GM19467 (cell line): ENCODE measurements at regions not wholly inside any gene's neighbourhood (a gene's known extent, or its start where the extent isn't known, plus 50 kb on each side); places are given as distances from the start of the nearest gene placed in this dataset.
"Not testable (repeated sequence)": the region's sequence is repeated elsewhere in the genome, so short reads cannot be mapped to it uniquely, and the experiment has no call there.

ENCODE experiments used
- ATAC-seq: cut with Tn5 transposase; IDR thresholded peaks from one replicate; pipeline ENCODE4 v1.9.1; 2021; ENCODE audit warnings: mild to moderate bottlenecking, moderate library complexity; ENCODE audit not compliant: unreplicated experiment

- no peak for ATAC-seq
Measured at GRCh38 chr4:60718874-60719273, 481.3 kb upstream of the ADGRL3 start.

- ATAC-seq: no peak
Measured at GRCh38 chr4:60721685-60722084, 478.4 kb upstream of the ADGRL3 start.

DNA sequence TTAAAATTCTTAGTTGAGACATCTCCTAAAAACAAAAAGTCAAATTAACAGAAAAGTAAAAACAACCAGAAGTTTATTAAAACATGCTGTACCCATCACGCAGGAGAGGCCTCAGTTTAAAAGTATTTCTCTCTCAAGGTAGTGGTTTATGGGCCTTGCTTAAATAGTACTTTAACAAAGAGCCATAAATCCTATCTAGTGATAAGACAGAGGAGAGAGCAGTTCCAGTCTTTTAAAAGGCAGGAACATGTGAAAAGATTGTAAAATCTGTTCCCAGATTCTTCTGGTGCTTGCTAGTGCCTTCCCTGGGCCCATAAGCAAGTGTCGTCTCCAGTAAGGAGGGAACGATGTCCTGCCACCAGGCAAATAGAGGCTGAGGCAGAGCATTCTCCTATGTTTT lies 476.3 kb upstream of the ADGRL3 start:
- no peak for ATAC-seq

DNA sequence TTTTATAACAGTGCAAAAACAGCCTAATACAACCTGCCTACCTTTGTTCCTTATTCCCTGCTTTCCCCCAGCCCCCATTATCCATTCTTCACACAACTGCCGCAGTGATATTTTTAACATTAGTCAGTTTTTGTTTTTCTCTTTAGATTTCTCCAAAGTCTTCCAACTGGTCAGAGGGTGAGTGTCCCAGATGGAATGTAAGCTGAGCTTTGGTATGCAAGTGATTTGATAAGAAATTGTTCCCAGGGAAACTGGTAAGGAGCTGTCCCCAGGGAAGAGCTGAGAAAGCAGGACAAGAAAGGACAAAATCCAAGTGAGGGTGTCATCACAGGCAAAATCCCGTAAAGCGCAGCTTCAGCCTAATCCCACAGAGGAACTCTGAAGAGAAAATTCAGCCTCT lies 475.5 kb upstream of the ADGRL3 start:
- ATAC-seq: no peak

GRCh38 chr4:60726779-60727178 lies 473.3 kb upstream of the ADGRL3 start:
- no peak for ATAC-seq

GRCh38 chr4:60729194-60729593 lies 470.9 kb upstream of the ADGRL3 start:
- ATAC-seq: no peak

- not testable (repeated sequence) for ATAC-seq
Measured at GRCh38 chr4:60729764-60730163, 470.4 kb upstream of the ADGRL3 start.

DNA sequence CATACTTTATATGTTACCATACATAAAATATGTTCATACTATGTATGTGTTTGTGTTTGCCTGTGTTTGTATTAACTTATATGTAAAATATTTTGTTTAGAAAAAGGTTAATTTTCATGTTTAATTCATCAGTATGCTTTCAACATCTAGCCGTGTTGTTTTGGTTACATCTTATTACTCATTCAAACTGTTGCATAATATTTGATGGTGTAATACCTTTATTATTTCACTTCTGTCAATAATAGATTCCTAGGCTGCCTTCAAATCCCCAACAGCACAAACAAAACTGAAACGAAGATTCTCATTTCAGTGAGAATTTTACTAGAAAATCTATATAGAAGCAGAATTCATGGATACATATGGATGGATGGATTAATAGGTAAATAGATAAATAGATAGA lies 462.3 kb upstream of the ADGRL3 start:
- no peak for ATAC-seq

- no peak for ATAC-seq
Measured at GRCh38 chr4:60743654-60744053, 456.5 kb upstream of the ADGRL3 start.

GRCh38 chr4:60744767-60745166 lies 455.4 kb upstream of the ADGRL3 start:
- ATAC-seq: no peak

- ATAC-seq: no peak
Measured at GRCh38 chr4:60745800-60746571, 454.1 kb upstream of the ADGRL3 start.

- ATAC-seq: no peak
Measured at GRCh38 chr4:60750962-60751361, 449.2 kb upstream of the ADGRL3 start.

GRCh38 chr4:60757986-60758680 lies 442.0 kb upstream of the ADGRL3 start:
- ATAC-seq: no peak

DNA sequence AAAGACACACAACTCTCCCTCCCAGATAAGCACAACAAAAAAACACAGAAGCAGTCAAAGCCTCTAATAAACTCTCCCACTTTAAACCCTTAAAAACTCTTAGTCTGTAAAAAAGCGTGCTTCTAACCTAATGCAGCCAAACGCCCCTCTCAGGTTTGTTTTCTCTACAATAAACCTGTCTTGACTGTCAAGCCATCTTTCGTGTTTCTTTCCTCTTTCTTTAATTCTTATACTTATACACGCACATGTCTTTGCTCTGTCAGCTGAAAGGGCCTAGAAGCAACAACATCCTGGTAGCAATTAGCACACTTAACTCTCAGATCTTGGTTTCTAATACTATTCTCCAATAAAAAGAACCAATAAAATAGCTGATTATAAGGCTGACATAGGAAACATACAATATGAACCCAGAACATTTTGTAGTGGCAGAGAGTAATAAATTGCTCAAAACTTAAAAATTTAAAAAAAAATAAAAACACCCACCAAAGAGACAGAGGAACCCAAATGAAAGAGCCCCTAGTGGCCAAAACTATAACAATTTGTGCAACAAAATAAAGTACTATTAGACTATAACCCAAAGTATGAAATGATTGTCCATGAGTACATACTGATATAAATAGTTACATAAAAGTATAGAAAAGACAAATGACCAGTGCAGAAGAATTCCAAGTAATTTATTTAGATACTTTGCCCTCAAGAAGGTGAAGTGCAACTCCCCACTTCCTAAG lies 440.4 kb upstream of the ADGRL3 start:
- no peak for ATAC-seq

DNA sequence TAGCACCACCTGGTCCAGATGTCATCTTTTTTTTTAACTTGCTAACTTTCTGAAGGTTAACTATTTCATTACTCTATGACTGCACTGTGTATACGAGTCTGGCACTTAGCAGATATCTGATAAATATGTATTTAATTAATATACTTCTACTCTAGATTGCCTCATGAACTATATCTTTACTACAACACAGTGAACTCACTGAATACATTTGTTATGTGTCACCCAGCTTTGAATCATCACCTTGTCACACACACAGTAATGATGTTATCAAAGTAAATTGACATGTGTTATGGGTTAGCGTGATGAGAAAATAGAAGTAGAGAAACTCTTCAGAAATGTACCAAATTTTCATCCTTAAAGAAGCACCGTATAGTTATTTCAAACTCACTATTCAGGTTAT lies 419.3 kb upstream of the ADGRL3 start:
- ATAC-seq: no peak

DNA sequence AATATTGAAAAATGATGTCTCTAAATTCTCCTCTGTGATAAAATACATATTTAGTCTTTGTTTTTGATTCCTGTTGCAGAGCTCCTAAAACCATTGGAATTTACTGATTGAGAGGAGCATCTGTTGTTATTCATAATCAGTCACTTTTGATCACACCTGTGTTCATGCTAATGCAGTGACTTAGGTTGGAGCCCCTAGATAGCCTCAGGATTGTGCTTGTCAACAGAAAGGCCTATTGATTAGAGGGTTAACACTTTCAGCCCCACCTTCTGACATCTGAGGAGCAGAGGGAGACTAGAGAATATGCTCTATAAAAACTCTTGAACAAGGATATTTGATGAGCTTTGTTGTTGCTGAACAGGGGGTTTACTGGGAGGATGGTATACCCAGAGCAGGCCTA lies 409.5 kb upstream of the ADGRL3 start:
- ATAC-seq: no peak

GRCh38 chr4:60794372-60794771 lies 405.8 kb upstream of the ADGRL3 start:
- no peak for ATAC-seq

DNA sequence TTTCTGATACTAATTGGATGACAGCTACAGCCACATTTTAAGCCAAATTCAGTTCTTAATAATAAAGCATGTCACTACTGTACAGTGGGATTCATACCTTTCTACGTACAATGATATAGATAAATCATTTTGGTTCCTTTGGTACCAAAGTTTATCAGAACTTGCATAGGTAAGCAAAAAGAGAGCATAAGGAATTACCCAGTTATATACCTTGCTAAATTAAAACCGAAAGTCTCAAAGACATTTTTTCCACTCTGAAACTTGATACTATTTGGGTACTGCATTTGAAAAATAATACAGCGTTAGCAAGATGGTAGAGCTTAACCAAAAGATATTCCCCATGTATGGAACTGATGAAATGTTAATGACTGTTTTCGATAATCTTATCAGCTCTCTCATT lies 400.9 kb upstream of the ADGRL3 start:
- no peak for ATAC-seq

DNA sequence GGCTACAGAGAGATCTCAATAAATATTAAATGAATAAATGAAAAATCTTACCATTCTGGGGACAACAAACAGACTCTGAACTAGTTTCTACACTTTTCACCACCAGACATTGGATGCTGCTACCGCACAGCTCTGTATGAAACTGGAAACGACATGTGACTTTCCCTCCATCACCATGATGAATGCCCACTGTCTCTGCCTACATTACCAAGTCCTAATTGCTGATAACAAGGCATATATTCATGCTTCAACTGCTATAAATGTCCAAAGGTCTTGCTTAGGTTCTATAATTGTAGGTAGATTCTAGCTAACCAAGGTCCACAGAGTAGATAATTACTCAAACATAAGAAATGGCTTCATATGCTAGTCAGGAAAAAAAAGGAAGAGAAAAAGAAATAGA lies 399.4 kb upstream of the ADGRL3 start:
- ATAC-seq: no peak

GRCh38 chr4:60805500-60806313 lies 394.4 kb upstream of the ADGRL3 start:
- ATAC-seq: no peak
